ENCODE measurements at regions not wholly inside any gene's neighbourhood (a gene's known extent, or its start where the extent isn't known, plus 50 kb on each side); places are given as distances from the start of the nearest gene placed in this dataset.

DNA sequence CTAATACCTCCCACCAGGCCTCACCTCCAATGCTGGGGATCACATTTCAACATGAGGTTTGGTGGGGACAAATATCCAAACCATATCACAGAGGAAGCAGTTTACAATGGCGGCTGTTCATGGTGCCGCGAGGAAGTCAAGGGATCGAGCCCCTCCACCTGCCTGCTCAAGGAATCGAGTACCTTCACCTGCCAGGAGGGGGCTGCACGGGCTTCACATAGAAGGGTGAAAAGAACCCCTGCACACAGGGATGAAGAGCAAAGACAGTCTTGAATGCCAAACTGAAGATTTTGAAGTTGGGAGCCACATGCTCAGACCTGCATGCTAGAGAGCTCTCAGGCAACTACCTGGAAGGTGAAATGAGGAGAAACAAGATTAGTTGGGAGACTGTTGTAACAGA is 110.3 kb downstream of the KCNF1 start:
- H3K27me3 ChIP-seq, result peaks cover 22% of the 10 kb centered on the region
- H3K4me3 ChIP-seq, result no peak overlapping the region
- no peaks in the 10 kb centered on the region for H3K4me1 ChIP-seq
- H3K36me3 ChIP-seq, result no peaks in the 10 kb centered on the region
- TF ChIP-seq, protein P1, sequence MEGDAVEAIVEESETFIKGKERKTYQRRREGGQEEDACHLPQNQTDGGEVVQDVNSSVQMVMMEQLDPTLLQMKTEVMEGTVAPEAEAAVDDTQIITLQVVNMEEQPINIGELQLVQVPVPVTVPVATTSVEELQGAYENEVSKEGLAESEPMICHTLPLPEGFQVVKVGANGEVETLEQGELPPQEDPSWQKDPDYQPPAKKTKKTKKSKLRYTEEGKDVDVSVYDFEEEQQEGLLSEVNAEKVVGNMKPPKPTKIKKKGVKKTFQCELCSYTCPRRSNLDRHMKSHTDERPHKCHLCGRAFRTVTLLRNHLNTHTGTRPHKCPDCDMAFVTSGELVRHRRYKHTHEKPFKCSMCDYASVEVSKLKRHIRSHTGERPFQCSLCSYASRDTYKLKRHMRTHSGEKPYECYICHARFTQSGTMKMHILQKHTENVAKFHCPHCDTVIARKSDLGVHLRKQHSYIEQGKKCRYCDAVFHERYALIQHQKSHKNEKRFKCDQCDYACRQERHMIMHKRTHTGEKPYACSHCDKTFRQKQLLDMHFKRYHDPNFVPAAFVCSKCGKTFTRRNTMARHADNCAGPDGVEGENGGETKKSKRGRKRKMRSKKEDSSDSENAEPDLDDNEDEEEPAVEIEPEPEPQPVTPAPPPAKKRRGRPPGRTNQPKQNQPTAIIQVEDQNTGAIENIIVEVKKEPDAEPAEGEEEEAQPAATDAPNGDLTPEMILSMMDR (IDR thresholded peaks at IDR 0.05), result no peak
- TF ChIP-seq POLR2A (IDR thresholded peaks at IDR 0.05), result no peak
- no peak for TF ChIP-seq POLR2AphosphoS5 (IDR thresholded peaks at IDR 0.05)
- no peak for TF ChIP-seq EP300 (IDR thresholded peaks at IDR 0.05)
- H3K27ac ChIP-seq, result no peak overlapping the region
- DNase-seq (ENCODE audit: low spot score in 2 of 2), result no peak
- 78% methylated on average over 6 of the region's 6 CpGs for WGBS
- H3K9me3 ChIP-seq, result no peaks in the 10 kb centered on the region

DNA sequence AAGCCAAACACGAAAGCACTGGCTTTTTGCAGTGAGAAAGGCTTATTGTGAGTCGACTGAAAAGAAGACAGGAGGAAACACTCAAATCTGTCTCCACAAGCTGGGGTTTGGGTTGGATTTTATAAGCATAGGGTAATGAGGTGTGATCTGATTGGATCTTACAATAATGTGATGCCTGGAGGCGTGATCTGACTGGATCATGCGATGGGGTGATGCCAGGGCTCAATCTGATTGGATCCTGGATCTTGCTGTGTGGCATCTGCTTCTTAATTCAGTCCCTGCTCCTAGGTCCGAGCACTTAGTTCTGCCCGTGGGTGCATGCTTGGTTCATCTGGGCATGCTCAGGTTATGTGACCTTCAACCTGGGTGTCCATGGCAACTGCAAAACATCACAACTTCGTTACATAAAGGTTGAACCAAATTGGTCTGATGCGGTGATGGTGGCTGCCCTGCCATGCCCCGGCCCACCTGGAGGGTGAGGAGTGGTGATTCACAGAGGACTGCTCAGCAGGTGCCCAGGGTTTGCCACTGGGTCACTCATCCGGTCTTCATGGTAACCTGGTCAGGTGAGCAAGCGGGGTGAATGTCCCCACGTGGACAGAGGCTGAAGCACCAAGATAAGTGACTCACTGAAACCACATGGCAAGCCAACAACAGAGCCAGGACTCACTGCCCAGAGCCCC is 111.0 kb downstream of the KCNF1 start:
- DNase-seq (ENCODE audit: low spot score in 2 of 2), result no peak
- TF ChIP-seq, protein P1 (IDR thresholded peaks at IDR 0.05), result no peak
- TF ChIP-seq EP300 (IDR thresholded peaks at IDR 0.05) (no peak), POLR2A (IDR thresholded peaks at IDR 0.05) (no peak), POLR2AphosphoS5 (IDR thresholded peaks at IDR 0.05) (no peak)
- Histone ChIP-seq H3K36me3 (no peaks in the 10 kb centered on the region), H3K9me3 (no peaks in the 10 kb centered on the region), H3K4me3 (no peak overlapping the region), H3K27me3 (peaks cover 19% of the 10 kb centered on the region), H3K4me1 (no peaks in the 10 kb centered on the region), H3K27ac (no peak overlapping the region)
- WGBS, result 92% methylated on average over 12 of the region's 12 CpGs

DNA sequence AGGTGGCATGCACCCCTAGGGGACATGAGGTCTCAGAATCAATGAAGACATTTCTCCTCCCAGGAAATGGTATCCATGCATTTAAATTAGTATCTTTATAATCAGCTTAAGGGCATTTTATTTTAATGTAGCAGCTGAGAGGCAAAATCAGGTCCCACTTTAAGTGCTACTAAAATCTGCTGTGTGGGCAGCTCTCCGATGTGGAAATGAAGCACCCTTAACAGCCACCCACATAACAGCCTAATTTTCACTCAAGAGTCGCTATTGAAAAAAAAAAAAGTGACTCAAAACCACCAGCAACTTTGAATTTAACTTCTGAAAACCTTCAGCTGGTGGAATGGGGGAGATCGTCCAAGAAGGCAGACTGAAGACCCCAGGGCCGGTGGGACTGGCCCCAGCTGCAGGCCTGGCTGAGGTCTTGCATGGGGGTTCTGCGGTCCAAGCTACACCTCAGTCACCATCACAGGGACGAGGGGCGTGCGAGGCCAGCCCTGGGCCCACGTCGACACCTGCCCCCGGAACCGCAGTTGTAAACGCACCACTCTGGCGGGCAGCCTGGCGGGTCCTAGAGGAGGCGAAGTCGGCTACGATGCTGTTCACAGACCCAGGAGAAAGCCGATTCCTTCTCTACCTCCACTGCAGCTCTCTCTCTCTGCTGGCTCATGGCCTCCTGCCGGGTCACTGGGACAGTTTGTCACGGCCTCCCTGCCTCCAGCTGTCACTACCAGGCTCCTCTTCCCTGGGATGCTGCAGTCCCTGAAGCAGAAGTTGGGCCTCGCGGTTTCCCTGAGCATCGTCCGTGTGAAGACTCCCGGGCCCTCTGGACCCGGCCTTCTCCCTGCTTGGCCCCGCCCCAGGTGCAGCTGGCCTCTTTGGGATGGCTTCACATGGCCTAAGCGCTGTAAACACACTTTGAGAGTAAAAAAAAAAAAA is 111.9 kb downstream of the KCNF1 start:
- Histone ChIP-seq H3K27me3 (peaks cover 14% of the 10 kb centered on the region), H3K4me3 (no peak overlapping the region), H3K9me3 (no peaks in the 10 kb centered on the region), H3K4me1 (no peaks in the 10 kb centered on the region), H3K27ac (no peak overlapping the region), H3K36me3 (no peaks in the 10 kb centered on the region)
- no peak for DNase-seq (ENCODE audit: low spot score in 2 of 2)
- WGBS, result 82% methylated on average over 29 of the region's 29 CpGs
- TF ChIP-seq POLR2AphosphoS5 (IDR thresholded peaks at IDR 0.05), result no peak
- TF ChIP-seq POLR2A (IDR thresholded peaks at IDR 0.05), result no peak
- no peak for TF ChIP-seq EP300 (IDR thresholded peaks at IDR 0.05)
- TF ChIP-seq, protein P1 (IDR thresholded peaks at IDR 0.05), result no peak

DNA sequence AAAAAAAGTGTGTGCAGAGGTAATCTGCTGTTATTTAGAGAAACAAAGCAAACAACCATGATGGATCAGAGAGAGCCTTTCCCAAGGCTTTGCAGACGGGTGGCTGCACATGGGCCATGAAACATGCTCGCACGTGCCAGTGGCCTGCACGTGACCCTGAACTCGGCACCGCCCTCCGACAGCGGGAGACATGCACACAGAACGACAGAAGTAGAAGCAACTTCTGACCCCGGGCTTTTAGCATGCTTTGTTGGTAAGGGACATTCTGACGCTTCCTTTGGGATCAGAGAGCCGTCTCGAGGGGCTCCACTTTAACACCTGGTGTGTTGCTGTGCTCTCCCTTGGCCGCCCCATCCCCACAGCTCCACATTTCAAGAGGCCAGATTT is 112.5 kb downstream of the KCNF1 start:
- TF ChIP-seq POLR2AphosphoS5 (IDR thresholded peaks at IDR 0.05) (no peak), POLR2A (IDR thresholded peaks at IDR 0.05) (no peak)
- no peak for DNase-seq (ENCODE audit: low spot score in 2 of 2)
- H3K36me3 ChIP-seq, result no peaks in the 10 kb centered on the region
- H3K9me3 ChIP-seq, result no peaks in the 10 kb centered on the region
- H3K4me1 ChIP-seq, result no peaks in the 10 kb centered on the region
- WGBS, result 39% methylated on average over 14 of the region's 14 CpGs
- H3K4me3 ChIP-seq, result no peak overlapping the region
- peaks cover 10% of the 10 kb centered on the region for H3K27me3 ChIP-seq
- no peak overlapping the region for H3K27ac ChIP-seq

DNA sequence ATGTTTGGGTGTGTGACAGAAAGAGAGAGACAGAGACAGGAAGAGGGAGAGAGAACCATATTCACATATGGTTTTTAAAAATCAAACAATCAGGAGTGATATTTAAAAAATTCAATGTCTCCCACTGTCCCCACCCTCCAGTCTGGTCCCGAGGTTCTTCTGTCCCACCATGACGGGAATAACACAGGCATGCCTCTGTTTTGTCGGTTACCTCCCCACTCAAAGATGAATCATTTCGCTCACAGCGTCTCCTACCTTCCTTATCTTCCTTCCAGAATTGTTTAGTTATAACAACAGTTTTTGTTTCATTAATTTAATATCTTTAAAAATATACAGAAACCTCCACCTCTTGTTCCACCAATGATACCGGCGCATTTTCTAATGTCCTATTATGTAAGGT is 113.0 kb downstream of the KCNF1 start:
- Histone ChIP-seq H3K9me3 (no peaks in the 10 kb centered on the region), H3K4me1 (no peaks in the 10 kb centered on the region), H3K27ac (no peak overlapping the region), H3K4me3 (no peak overlapping the region), H3K27me3 (peaks cover 5% of the 10 kb centered on the region), H3K36me3 (no peaks in the 10 kb centered on the region)
- 90% methylated on average over 7 of the region's 7 CpGs for WGBS
- TF ChIP-seq POLR2AphosphoS5 (IDR thresholded peaks at IDR 0.05), result no peak
- TF ChIP-seq, protein P1 (IDR thresholded peaks at IDR 0.05), result no peak
- no peak for TF ChIP-seq POLR2A (IDR thresholded peaks at IDR 0.05)
- no peak for TF ChIP-seq EP300 (IDR thresholded peaks at IDR 0.05)
- no peak for DNase-seq (ENCODE audit: low spot score in 2 of 2)
